Keratinocyte (primary cell): ENCODE measurements at regions not wholly inside any gene's neighbourhood (a gene's known extent, or its start where the extent isn't known, plus 50 kb on each side); places are given as distances from the start of the nearest gene placed in this dataset.

Experiments used
- DNase-seq: peaks from one replicate; pipeline ENCODE4 v3.0.0-alpha.2; 2011; ENCODE audit warnings: low read depth, missing footprints, low spot score
- FAIRE-seq: peaks from 2 replicates; lab custom pipeline; 2011; peaks lifted over from hg19 to GRCh38; lab: Jason Lieb, UNC
- H2AFZ ChIP-seq: 2 replicates; pipeline ENCODE4 v1.6.0; 2012; ENCODE audit warnings: low read length, control low read depth, inconsistent platforms; ENCODE audit not compliant: control insufficient read depth
- H3K27ac ChIP-seq: 2 replicates; pipeline ENCODE4 v1.5.1; 2011; ENCODE audit warnings: low read length; ENCODE audit not compliant: control insufficient read depth, insufficient read depth
- H3K27me3 ChIP-seq: 3 replicates; pipeline ENCODE4 v1.6.0; 2011; ENCODE audit warnings: low read length; ENCODE audit not compliant: control insufficient read depth, insufficient read depth; ENCODE audit errors: extremely low read depth
- H3K36me3 ChIP-seq, 2 experiments: 2 replicates in 1 of 2; 3 replicates in 1 of 2; pipeline ENCODE4 v1.5.1; 2011; ENCODE audit warnings: low read length in 2 of 2, mild to moderate bottlenecking in 1 of 2; ENCODE audit not compliant: control insufficient read depth in 2 of 2, insufficient read depth in 2 of 2; ENCODE audit errors: extremely low read depth in 1 of 2
- H3K4me1 ChIP-seq: 3 replicates; pipeline ENCODE4 v1.5.1; 2011; ENCODE audit warnings: low read length; ENCODE audit not compliant: control insufficient read depth, insufficient read depth; ENCODE audit errors: extremely low read depth
- H3K4me2 ChIP-seq: 3 replicates; pipeline ENCODE4 v1.6.0; 2011; ENCODE audit warnings: low read depth, low read length; ENCODE audit not compliant: control insufficient read depth, insufficient read depth; ENCODE audit errors: extremely low read depth
- H3K4me3 ChIP-seq, 3 experiments: fragments of 200-600 bp in 1 of 3; sonication (generic) in 1 of 3; 2 replicates in 2 of 3; 3 replicates in 1 of 3; pipeline ENCODE4 v1.5.1; 2011 to 2016; ENCODE audit warnings: low read length in 3 of 3, mild to moderate bottlenecking in 3 of 3, control low read depth in 2 of 3, inconsistent platforms in 1 of 3, low read depth in 1 of 3, mixed read lengths in 1 of 3, mixed run types in 1 of 3, moderate library complexity in 1 of 3; ENCODE audit not compliant: control insufficient read depth in 2 of 3, insufficient read depth in 2 of 3; ENCODE audit errors: extremely low read depth in 1 of 3
- H3K79me2 ChIP-seq: 2 replicates; pipeline ENCODE4 v1.6.0; 2012; ENCODE audit warnings: low read length; ENCODE audit not compliant: control insufficient read depth, insufficient read depth
- H3K9ac ChIP-seq: 3 replicates; pipeline ENCODE4 v1.6.0; 2011; ENCODE audit warnings: low read length; ENCODE audit not compliant: control insufficient read depth, insufficient read depth; ENCODE audit errors: extremely low read depth
- H3K9me1 ChIP-seq: 3 replicates; pipeline ENCODE4 v1.6.0; 2011; ENCODE audit warnings: low read length; ENCODE audit not compliant: control insufficient read depth, insufficient read depth; ENCODE audit errors: extremely low read depth
- H3K9me3 ChIP-seq: 2 replicates; pipeline ENCODE4 v1.5.1; 2012; ENCODE audit warnings: low read depth, low read length; ENCODE audit not compliant: control insufficient read depth
- H4K20me1 ChIP-seq: 3 replicates; pipeline ENCODE4 v1.6.0; 2011; ENCODE audit warnings: low read length; ENCODE audit not compliant: control insufficient read depth, insufficient read depth; ENCODE audit errors: extremely low read depth
- CTCF ChIP-seq, 3 experiments: IDR thresholded peaks in 1 of 3; conservative IDR thresholded peaks in 1 of 3; optimal IDR thresholded peaks in 1 of 3; 2 replicates in 2 of 3; 3 replicates in 1 of 3; pipeline versions ENCODE3 to v1.5.1; 2011; ENCODE audit warnings: low read length in 3 of 3, mild to moderate bottlenecking in 3 of 3, moderate library complexity in 2 of 3, control low read depth in 1 of 3, inconsistent platforms in 1 of 3; ENCODE audit not compliant: insufficient read depth in 2 of 3; ENCODE audit errors: extremely low read depth in 1 of 3
- EZH2 ChIP-seq: IDR thresholded peaks from one replicate; pipeline ENCODE4 v1.6.1; 2012; ENCODE audit warnings: inconsistent platforms, mild to moderate bottlenecking, low read length, moderate library complexity
- dilution Hi-C: fragments of 300-500 bp; cut with MboI; formaldehyde crosslinking; loops from one replicate; pipeline ENCODE4 v1.7.0; 2020; ENCODE audit warnings: low sequenced_read_pairs; ENCODE audit not compliant: extremely low pct_ligation_motif_present

- H4K20me1 ChIP-seq, result no peaks in the 10 kb centered on the region
- FAIRE-seq, result no peak
- H2AFZ ChIP-seq, result no peak overlapping the region
- no peak overlapping the region for H3K27ac ChIP-seq
- H3K9ac ChIP-seq, result no peak overlapping the region
- no peaks in the 10 kb centered on the region for H3K4me1 ChIP-seq
- H3K4me3 ChIP-seq, result no peak overlapping the region
- TF ChIP-seq EZH2 (no peak), CTCF (optimal IDR thresholded peaks at IDR 0.05 in 1 of 3, IDR thresholded peaks at IDR 0.05 in 1 of 3, conservative IDR thresholded peaks at IDR 0.05 in 1 of 3; ENCODE audit: extremely low read depth in 1 of 3, insufficient read depth in 2 of 3, low read length in 3 of 3) (no peak)
- no peaks in the 10 kb centered on the region for H3K79me2 ChIP-seq
- no peaks in the 10 kb centered on the region for H3K9me1 ChIP-seq
- dilution Hi-C loops, result no loop called here
- DNase-seq, result no peak
- H3K36me3 ChIP-seq, result no peaks in the 10 kb centered on the region
- H3K4me2 ChIP-seq, result no peak overlapping the region
- no peaks in the 10 kb centered on the region for H3K9me3 ChIP-seq
- H3K27me3 ChIP-seq, result no peaks in the 10 kb centered on the region
Measured at GRCh38 chr5:113823696-113824095, 310.2 kb downstream of the YTHDC2 start.

- Histone ChIP-seq H2AFZ (no peak overlapping the region), H3K4me1 (no peaks in the 10 kb centered on the region), H3K4me3 (no peak overlapping the region), H3K79me2 (no peaks in the 10 kb centered on the region), H3K36me3 (no peaks in the 10 kb centered on the region), H3K27me3 (no peaks in the 10 kb centered on the region), H3K9me3 (no peaks in the 10 kb centered on the region), H3K27ac (no peak overlapping the region), H4K20me1 (no peaks in the 10 kb centered on the region), H3K9me1 (no peaks in the 10 kb centered on the region), H3K4me2 (no peak overlapping the region), H3K9ac (no peak overlapping the region)
- TF ChIP-seq EZH2 (no peak), CTCF (optimal IDR thresholded peaks at IDR 0.05 in 1 of 3, IDR thresholded peaks at IDR 0.05 in 1 of 3, conservative IDR thresholded peaks at IDR 0.05 in 1 of 3; ENCODE audit: extremely low read depth in 1 of 3, insufficient read depth in 2 of 3, low read length in 3 of 3) (no peak)
- FAIRE-seq (no peak), DNase-seq (no peak)
- dilution Hi-C loops, result no loop called here
Measured at GRCh38 chr5:113824307-113824706, 310.8 kb downstream of the YTHDC2 start.
